HUDEP-2 (cell line): ENCODE measurements at regions not wholly inside any gene's neighbourhood (a gene's known extent, or its start where the extent isn't known, plus 50 kb on each side); places are given as distances from the start of the nearest gene placed in this dataset.
"Not testable (repeated sequence)": the region's sequence is repeated elsewhere in the genome, so short reads cannot be mapped to it uniquely, and the experiment has no call there.

Experiments
- DNase-seq, 76 experiments: peaks; one replicate each; lab custom pipeline; 2025; ENCODE audit not compliant: unreplicated experiment in 76 of 76; lab: John Stamatoyannopoulos, UW

DNA sequence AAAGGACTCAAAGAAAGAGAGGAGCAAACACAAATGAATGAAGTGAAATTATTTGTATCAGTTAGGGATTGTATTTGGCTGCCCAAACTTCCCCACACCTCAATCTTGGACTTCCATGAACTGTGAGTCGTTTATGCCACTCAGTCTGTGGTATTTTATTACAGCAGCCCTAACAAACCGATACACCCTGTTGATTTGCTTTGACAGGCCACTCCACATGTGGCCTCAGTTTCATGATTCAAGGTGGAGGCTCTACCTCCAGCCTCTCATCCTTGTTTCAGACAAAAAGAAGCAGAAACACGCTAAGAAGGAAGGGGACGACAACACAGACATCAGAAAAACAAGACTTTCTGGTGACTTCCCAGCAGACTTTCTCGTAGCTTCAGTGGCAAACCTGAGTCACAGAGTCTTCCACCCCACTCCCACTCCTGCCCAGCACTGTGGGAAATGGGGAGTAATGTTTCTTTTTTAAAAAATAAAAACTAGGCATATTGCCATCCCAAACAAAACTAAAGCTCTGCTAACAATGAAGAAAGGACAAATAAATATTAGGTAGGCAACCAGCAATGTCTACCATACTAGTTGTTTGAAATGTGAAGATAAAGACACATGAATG is 52.2 kb upstream of the ABCA1 start:
- DNase-seq = no peak

DNA sequence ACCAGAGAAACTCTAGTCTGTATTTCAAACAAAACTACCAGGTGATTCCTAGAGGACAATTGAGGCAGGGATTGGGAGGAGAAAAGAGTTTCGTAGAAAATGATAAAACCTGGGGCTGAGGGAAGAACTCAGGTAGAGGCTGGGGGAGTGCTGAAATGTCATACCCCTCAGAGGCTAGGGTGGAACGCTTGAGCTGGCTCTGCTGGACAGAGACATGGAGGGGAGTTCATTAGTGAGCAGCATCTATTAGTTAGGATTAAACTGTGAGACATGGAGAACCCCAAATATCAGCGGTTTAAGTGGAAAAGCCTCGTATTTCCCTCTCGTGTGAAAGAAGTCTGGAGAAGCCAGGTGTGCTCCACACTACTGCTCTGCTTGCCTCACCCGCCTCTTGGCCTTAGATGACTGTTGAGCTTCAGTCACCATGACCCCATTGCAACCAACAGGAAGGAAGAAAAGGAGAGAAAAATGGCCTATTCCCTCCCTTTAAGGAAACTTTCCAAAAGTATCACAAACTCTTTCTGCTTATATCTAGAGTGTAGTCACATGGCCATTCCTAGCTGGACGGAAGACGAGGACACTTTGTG is 53.7 kb upstream of the ABCA1 start:
- DNase-seq = no peak

DNA sequence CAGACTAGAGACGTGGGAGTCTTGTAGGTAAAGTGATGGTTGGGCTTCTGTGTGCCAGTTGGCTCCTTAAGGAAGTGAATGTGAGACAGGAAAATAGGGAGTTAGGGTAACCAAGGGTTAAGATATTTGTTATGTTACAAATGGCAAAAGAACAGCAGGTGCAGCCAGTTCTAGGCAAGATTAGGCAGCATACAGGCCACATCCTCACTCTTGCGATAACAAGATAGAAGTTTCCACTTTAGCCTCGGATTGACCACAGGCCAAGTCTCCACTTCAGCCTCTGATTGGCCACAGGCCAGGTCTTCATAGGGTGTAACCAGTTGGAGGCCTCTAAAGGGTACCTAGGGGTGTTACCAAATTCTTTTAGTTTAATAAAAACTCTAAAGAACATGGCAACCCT is 54.6 kb upstream of the ABCA1 start:
- peak in 75 of 76 experiments; percentile 26 to 97 (median 85) for DNase-seq

DNA sequence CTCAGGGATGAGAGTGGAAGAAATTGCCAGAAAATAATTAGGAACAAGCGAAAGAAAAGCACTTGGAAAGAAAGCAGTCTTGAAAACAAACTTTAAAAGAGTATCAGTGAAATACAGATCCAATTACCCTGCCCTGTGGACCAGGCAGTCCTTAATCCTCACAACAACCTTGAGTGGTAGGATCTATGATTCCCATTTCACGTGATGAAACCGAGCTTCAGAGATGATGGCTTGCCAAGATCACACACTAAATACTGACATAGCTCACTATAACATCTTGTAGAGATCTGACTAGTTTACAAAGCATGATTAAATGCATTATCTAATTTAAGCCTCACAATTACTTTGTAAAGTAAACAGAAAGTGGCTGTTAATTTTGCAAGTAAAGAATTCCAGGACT is 55.5 kb upstream of the ABCA1 start:
- no peak for DNase-seq

DNA sequence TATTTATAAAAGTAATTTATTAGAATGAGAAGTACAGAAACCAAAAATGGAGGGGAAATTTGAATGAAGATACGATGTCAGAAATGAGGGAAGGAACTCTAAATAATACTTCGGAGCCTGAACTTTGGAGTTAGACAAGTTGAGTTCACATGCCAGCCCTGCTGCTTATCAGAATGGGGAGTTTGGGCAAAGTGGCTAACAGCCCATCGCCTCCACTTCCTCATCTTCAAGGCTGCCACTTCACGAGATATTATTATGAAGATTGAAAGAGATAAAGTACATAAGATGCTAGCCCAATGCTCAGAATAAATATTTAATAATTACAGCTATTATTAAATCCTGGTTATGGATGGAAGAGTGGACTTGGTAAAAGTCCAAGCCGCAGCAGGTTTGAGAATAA is 56.2 kb upstream of the ABCA1 start:
- peak in 51 of 76 experiments; percentile 3 to 68 (median 31) for DNase-seq

DNA sequence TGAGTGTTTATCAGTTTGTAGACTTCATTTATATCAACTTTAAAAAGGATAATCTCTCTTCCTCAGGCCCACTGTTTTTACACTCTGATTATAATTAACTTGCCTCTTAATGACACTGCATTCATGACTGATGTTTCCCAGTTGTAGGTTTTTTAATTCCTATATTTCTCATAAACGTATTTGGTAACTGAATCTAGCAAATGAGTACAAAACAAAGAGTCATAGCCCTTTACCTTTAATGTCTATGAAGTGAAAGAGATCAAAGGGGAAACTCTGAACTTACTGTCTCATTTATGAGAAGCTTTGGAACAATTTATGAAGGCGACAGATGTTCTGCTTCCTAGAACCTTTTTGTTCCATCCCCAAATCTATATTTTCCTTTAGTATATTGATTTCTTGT is 56.6 kb upstream of the ABCA1 start:
- DNase-seq = no peak

DNA sequence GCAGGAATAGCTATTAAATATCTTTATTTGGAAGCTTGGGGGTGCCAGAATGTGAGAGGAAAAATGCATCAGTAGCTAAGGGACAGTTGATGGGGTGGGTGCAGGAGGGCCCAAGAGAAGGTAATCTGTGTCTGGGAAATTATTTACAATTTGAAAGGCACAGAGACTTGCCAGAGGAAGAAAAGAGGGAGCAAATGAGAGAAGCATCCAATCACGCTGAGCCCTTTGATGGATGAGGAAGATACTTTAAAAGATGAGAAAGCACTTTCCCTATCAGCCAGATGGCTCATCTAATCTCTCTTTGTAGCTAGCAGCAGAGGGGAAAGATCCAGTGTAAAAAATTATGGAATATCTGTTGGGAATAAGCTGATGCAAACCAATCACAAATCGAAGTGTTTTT is 57.0 kb upstream of the ABCA1 start:
- no peak for DNase-seq

DNA sequence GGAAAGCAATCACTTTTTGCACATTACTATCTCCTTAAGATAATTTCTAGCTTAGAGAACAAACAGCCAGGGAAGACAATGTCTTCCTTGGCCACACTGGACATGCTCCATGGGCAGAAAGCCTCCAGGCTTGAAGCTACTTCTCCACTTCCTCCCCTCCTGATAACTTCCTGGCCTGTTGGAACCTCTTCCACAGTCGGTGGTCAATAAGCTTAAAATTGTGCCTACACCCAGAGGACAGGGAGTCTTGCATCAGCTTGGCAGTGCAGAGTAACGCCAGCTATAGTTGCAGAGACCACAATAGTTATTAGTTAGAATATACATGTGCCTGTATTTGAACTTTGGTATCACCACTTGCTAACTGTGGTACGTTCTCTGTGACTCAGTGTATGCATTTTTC is 58.1 kb upstream of the ABCA1 start:
- DNase-seq = no peak

DNA sequence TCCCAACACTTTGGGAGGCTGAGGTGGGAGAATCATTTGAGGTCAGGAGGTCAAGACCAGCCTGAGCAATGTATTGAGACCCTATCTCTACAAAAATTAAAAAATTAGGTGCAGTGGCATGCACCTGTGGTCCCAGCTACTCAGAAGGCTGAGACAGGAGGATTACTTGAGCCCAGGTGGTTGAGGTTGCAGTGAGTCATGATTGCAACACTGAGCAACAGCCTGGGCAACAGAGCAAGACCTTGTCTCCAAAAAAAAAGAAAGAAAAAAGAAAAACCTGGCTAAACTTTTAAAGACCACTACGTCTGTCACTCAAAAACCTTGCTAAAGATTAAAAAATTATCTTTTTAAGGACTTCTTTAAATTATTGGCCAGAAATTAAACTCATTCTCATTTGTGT is 59.8 kb upstream of the ABCA1 start:
- DNase-seq = no peak

DNA sequence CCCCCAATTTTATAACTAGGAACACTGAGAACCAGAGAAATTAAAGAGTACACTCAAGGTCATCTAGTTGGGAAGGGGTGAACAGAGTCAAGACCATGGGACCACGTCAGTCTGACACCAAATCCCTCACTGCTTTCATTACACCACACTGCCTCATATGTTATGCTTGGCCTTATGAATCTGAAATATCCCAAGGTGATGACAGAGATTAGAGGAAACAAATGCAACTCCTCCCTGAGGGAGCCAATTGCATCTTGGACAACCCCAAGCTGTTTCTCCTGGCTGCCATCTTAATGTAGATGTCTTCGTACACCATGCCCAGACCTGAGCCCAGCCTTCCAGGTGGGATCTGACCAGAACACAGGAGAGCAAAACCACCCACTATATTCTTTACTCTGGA is 60.6 kb upstream of the ABCA1 start:
- no peak for DNase-seq

DNA sequence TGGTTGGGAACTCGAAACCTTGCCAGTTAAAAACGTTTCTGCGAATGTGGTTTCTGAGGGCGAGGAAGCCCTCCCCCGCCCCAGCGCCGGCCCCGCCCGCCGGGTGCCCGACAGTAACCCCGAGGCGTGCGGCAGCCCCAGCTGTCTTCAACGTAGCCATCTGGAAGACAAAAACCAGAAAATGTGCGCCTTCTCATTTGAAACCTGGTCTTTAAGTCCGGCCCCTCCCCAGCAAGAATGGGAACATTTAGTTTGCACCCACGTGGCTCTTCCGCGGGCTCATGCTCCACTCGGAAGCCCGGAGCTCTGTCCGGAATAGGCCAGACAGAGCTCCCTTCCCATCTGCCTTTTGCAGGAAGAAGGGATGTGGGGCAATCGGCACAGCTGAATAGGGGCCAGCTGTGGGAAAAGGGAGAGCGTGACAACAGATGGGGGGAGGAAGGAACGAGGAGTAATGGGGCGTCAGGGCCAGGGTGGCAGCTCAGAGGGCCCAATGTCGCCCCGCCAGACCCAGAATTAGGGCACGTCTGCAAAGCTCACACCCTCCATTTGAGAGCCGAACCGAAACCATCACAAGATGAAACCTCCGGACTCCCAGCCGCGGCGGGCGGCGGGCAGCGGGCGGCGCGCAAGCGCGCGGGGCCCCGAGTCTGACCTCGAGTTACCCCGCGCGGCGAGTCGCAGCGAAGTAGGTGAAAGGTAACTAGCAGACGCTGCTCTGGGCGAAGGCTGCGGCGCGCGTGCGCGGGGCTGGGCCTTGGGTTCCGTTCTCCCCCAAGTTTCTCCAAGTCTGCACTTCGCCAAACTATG is 63.4 kb upstream of the ABCA1 start:
- peak in 72 of 76 experiments; percentile 10 to 90 (median 70) for DNase-seq

DNA sequence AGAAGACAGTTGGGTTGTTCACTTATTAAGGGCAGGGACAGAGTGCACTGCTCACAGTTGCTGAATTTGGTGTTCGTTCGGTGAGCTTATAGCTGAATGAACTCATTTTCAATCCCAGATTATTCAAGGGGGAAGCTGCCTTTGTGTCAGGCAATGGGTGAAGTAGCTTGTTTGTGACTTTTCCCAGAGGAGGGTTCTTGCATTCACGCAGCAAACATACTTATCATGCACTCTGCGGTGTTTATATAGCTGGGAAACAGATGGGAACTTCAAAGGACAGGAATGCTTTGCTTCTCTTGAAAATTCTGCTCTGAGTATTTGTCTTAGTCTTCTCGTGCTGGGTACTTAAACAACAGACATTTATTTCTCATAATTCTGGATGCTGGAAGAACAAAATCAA is 64.7 kb upstream of the ABCA1 start:
- no peak for DNase-seq

DNA sequence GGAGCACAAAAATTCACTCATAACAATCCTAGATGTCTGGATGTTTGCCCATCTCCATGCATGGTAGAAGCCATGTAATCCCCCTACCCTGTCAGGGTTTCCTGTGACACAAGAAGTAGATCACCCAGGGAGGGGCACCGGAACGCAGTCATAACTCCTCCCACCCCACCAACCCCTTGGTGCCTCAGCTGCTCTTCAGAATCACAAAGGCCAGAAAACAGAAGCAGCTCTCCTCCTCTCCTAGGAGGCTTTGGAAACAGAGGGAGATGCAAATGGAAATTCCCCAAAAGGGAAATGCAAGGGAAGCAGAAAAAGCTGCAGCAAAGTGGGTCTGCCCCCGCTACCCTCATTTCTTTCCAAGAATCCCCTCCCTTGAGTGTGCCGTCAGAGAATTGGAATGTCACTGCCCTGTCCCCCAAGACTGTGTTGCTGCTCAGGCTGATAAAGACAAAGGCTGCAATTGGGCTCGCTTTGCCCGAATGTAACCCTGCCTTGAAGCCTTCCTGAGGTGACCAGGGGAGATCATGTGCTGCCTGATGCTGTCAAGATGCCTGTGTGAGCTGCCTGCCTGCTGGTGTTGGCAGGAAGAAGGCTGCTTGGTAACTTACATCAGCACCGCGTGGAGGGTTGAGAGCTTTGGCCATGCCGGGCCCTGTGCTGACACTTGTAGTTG is 65.5 kb upstream of the ABCA1 start:
- DNase-seq = peak in 64 of 76 experiments; percentile 4 to 89 (median 50)

DNA sequence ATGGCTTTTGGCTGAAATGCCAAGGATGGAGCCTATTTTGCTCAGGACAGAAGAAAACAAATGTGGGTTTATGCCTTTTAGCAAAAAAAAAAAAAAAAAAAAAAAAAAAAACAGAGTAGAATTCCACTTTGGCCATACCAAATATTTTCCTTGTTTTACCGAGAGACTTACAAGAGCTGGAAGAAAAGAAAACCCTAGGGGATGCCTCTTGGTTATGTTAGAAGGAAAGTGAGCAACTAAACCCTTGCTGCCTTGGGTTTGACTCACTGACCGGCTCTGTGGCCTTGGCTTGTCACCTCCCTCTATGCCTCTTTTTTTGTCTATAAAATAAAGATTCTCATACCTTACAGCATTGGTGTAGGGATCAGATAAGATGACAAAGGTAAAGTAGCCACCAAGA is 69.6 kb upstream of the ABCA1 start:
- DNase-seq = no peak

DNA sequence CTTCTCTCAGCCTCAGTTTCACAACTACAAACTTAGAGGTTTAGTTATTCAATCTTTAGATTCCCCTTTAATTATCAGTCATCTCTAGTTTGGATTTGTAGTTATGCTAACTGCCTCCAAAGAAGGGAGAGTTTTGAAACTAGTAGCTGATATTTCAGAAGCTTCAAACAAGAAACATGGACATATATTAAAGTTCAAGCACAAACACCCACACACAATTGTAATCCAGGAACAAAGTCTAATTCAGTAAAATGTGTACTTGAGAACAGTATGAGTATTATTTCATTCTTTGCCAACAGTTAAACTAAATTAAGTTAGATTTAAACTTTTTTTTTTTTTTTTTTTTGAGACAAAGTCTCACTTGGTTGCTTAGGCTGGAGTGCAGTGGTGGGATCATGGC is 71.2 kb upstream of the ABCA1 start:
- DNase-seq = no peak

DNA sequence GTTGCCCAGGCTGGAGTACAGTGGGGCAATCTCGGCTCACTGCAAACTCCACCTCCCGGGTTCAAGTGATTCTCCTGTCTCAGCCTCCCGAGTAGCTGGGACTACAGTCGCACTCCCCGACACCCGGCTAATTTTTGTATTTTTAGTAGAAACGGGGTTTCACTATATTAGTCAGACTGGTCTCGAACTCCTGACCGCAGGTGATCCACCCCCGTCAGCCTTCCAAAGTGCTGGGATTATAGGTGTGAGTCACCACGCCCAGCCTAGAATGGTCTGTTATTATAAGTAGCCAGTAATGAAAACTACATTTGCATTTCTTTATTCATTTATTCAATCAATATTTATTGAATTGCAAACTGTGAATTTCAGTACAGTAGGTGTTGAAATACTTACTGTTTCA is 72.6 kb upstream of the ABCA1 start:
- DNase-seq = not testable (repeated sequence)

DNA sequence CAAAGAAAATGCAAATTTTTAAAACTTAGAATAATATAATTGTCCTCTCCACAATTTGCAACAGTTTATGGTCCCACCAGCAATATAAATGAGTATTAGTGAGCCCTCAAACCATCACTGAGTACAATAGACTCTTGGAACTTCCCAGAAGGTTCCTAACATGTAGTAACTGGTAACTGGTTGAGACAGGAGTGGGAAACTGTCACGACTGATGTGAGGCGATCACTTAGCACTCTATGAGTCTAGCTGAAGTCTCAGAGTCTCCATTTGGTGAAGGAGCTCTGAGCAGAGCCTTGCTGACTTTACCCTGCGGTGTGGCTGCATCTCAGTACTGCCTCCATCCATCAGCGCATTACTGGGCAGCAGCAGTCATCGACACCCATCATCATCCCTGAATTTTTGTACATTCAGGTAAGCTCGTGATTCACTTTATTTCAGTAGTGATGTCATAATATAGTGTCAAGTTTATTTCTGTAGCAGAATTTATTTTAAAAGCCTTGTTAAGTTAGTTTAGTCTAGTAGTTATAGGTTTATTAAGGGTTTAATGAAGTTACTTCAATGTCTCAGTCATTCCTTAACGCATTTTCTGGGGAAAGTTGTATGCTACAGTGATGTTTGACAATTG is 76.6 kb upstream of the ABCA1 start:
- no peak for DNase-seq

DNA sequence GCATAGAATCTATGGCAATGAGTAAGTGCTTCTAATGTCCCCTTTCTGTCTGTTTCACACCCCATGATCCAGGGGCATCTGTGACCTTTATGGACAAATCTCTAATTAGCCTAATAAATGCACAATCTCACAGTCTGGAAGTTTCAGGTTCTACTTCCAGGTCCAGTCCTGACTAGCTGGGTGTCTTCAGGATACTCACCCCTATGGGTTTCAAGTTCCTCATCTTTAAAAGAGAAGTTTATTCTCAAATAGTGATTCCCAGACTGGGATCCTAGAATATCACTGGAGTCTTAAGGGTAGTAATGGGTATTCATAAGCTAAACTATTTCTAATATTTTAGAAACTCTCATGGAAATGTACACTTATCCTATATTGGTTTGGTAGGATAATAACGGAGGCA is 77.2 kb upstream of the ABCA1 start:
- no peak for DNase-seq

DNA sequence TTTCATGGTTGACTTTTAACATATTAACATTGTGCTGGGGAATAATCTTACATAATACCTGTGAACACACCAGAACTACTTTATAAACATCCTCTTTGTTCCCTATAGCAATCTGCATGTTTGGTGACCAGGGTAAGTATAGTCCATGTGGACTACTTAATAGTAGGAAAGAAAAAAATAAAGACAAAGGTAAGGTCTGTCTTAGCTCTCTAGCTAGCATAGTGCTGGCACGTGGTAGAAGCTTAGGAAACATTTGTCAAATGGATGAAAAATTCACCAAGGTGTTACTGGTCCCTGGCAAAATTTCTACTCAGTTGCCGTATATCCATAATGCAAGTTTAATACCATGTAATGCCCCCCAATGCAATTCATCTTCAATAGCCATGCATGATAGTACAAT is 78.6 kb upstream of the ABCA1 start:
- no peak for DNase-seq

DNA sequence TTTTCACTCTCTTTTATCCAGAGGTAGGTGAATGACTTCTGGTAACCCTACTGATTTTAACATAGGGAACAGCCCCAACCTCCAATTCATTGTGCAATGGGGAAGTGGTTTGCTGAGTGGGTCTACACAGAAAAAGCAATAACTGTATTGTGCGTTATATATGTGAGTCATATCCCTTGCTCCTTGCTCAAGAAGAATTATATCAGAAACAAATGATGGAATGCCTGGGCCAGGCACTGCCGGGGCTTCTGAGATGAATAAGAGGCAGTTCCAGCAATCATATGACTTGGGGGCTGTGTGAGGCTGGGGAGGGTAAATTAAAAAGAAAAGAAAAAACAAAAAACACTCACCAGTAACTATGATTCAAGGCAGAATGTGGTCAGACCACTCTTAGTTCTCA is 79.2 kb upstream of the ABCA1 start:
- peak in 1 of 76 experiments; percentile 3 for DNase-seq

DNA sequence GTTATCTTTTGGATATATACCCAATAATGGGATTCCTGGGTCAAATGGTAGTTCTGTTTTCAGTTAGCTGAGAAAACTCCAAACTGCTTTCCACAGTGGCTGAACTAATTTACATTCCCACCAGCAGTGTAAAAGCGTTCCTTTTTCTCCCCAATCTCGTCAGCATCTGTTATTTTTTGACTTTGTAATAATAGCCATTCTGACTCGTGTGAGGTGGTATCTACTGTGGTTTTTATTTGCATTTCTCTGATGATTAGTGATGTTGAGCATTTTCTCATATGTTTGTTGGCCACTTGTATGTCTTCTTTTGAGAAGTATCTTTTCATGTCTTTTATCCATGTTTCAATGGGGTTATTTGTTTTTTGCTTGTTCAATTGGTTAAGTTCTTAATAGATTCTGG is 82.1 kb upstream of the ABCA1 start:
- DNase-seq = not testable (repeated sequence)
